ENCODE measurements at regions not wholly inside any gene's neighbourhood (a gene's known extent, or its start where the extent isn't known, plus 50 kb on each side); places are given as distances from the start of the nearest gene placed in this dataset.

DNA sequence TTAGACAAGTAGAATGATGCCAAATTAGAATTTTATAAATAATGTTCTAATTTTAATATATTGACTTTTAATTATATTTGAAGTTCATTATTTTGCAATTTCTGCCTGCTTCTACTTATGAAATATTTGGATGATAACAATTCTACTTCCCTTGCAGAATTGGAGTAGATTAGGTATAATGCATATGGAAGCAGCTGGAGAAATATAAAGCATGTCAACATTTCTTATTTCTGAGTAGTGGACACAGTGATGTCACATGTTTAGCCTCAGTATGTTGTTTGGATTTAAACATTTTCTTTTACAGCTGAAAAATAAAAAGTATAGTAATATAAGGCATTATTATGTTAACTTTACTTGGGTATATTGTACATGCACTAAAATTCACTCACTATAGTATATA, 344.2 kb upstream of the E2F7 start:
- Mint-ChIP-seq H3K4me1 (no peaks in the 10 kb centered on the region), H3K4me3 (no peak overlapping the region), H3K27me3 (peaks cover 3% of the 10 kb centered on the region), H3K9me3 (ENCODE audit: insufficient read depth) (no peaks in the 10 kb centered on the region), H3K27ac (no peak overlapping the region)
- ChIA-PET POLR2A (no interaction called here), CTCF (no interaction called here)
- Histone ChIP-seq H2AFZ (ENCODE audit: insufficient read depth, low read depth, low read length, poor library complexity, severe bottlenecking) (no peak overlapping the region), H3K79me2 (ENCODE audit: control insufficient read depth, insufficient read depth, low read length) (no peaks in the 10 kb centered on the region), H3K36me3 (replicated peaks in 1 of 2; ENCODE audit: control extremely low read depth in 1 of 2, control insufficient read depth in 1 of 2, extremely low read depth in 1 of 2, insufficient read depth in 2 of 2, low read length in 1 of 2) (no peaks in the 10 kb centered on the region), H3K9ac (ENCODE audit: low read length) (no peak overlapping the region), H3K4me2 (replicated peaks; ENCODE audit: low read depth, low read length, poor library complexity, severe bottlenecking) (no peak overlapping the region), H3K27me3 (replicated peaks in 1 of 4; ENCODE audit: control extremely low read depth in 1 of 4, control insufficient read depth in 3 of 4, insufficient read depth in 4 of 4, low read length in 3 of 4) (no peaks in the 10 kb centered on the region), H3K27ac (ENCODE audit: low read length in 2 of 2) (no peak overlapping the region), H4K20me1 (ENCODE audit: control insufficient read depth, insufficient read depth, low read length, poor library complexity, severe bottlenecking) (no peaks in the 10 kb centered on the region), H3K4me3 (ENCODE audit: control extremely low read depth in 1 of 5, extremely low read depth in 1 of 5, insufficient read depth in 1 of 5, low read depth in 2 of 5, low read length in 4 of 5) (no peak overlapping the region), H3K9me3 (ENCODE audit: control extremely low read depth in 1 of 3, control insufficient read depth in 2 of 3, insufficient read depth in 1 of 3, low read length in 2 of 3) (no peaks in the 10 kb centered on the region), H3K4me1 (ENCODE audit: control insufficient read depth in 2 of 2, insufficient read depth in 2 of 2, low read length in 2 of 2) (no peaks in the 10 kb centered on the region)
- no peak for TF ChIP-seq EZH2 (IDR thresholded peaks at IDR 0.05; ENCODE audit: borderline replicate concordance, insufficient read depth, low read depth, low read length, poor library complexity, severe bottlenecking)
- TF ChIP-seq, protein P1, sequence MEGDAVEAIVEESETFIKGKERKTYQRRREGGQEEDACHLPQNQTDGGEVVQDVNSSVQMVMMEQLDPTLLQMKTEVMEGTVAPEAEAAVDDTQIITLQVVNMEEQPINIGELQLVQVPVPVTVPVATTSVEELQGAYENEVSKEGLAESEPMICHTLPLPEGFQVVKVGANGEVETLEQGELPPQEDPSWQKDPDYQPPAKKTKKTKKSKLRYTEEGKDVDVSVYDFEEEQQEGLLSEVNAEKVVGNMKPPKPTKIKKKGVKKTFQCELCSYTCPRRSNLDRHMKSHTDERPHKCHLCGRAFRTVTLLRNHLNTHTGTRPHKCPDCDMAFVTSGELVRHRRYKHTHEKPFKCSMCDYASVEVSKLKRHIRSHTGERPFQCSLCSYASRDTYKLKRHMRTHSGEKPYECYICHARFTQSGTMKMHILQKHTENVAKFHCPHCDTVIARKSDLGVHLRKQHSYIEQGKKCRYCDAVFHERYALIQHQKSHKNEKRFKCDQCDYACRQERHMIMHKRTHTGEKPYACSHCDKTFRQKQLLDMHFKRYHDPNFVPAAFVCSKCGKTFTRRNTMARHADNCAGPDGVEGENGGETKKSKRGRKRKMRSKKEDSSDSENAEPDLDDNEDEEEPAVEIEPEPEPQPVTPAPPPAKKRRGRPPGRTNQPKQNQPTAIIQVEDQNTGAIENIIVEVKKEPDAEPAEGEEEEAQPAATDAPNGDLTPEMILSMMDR (IDR thresholded peaks at IDR 0.05) = no peak
- ATAC-seq (ENCODE audit: low read depth) (no peak), DNase-seq (no peak)
- intact Hi-C loops (cut with micrococcal nuclease) = no loop called here

DNA sequence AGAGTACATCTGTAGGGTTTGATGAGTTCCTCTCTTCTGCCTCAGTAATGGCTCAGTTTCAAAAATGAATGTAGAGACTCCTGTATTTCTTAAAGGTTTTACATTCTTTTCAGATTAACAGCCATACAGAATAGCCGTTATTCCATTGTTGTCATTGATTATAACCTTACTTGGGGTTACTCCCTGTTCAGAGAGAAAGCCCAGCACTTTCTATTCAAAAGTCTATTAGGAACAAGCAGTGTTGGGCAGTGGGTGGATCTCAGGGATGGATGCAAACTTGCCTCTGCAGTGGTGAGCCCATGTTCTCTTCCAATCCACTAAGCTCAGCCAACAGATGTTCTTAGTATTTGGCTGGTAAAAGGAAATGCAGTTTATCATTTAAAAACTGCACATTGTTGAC, 342.6 kb upstream of the E2F7 start:
- no peak overlapping the region for H3K27ac Mint-ChIP-seq
- Histone ChIP-seq H3K27me3 (replicated peaks in 1 of 4; ENCODE audit: control extremely low read depth in 1 of 4, control insufficient read depth in 3 of 4, insufficient read depth in 4 of 4, low read length in 3 of 4) (no peaks in the 10 kb centered on the region), H2AFZ (ENCODE audit: insufficient read depth, low read depth, low read length, poor library complexity, severe bottlenecking) (no peak overlapping the region), H3K4me2 (replicated peaks; ENCODE audit: low read depth, low read length, poor library complexity, severe bottlenecking) (no peak overlapping the region), H3K36me3 (replicated peaks in 1 of 2; ENCODE audit: control extremely low read depth in 1 of 2, control insufficient read depth in 1 of 2, extremely low read depth in 1 of 2, insufficient read depth in 2 of 2, low read length in 1 of 2) (no peaks in the 10 kb centered on the region), H3K79me2 (ENCODE audit: control insufficient read depth, insufficient read depth, low read length) (no peaks in the 10 kb centered on the region), H3K4me3 (ENCODE audit: control extremely low read depth in 1 of 5, extremely low read depth in 1 of 5, insufficient read depth in 1 of 5, low read depth in 2 of 5, low read length in 4 of 5) (no peak overlapping the region), H3K9me3 (ENCODE audit: control extremely low read depth in 1 of 3, control insufficient read depth in 2 of 3, insufficient read depth in 1 of 3, low read length in 2 of 3) (no peaks in the 10 kb centered on the region), H3K27ac (ENCODE audit: low read length in 2 of 2) (no peak overlapping the region), H4K20me1 (ENCODE audit: control insufficient read depth, insufficient read depth, low read length, poor library complexity, severe bottlenecking) (no peaks in the 10 kb centered on the region), H3K9ac (ENCODE audit: low read length) (no peak overlapping the region), H3K4me1 (ENCODE audit: control insufficient read depth in 2 of 2, insufficient read depth in 2 of 2, low read length in 2 of 2) (no peaks in the 10 kb centered on the region)
- no peaks in the 10 kb centered on the region for H3K4me1 Mint-ChIP-seq
- no CpG with 5 or more reads among the region's 1 CpG for WGBS (ENCODE audit: insufficient coverage)
- TF ChIP-seq, protein P1 (IDR thresholded peaks at IDR 0.05) = no peak
- no peak for TF ChIP-seq EZH2 (IDR thresholded peaks at IDR 0.05; ENCODE audit: borderline replicate concordance, insufficient read depth, low read depth, low read length, poor library complexity, severe bottlenecking)
- DNase-seq = no peak
- no peak for ATAC-seq (ENCODE audit: low read depth)
- no peak overlapping the region for H3K4me3 Mint-ChIP-seq
- intact Hi-C loops (cut with micrococcal nuclease) = no loop called here
- no peaks in the 10 kb centered on the region for H3K9me3 Mint-ChIP-seq (ENCODE audit: insufficient read depth)
- H3K27me3 Mint-ChIP-seq = peaks cover 3% of the 10 kb centered on the region
- ChIA-PET POLR2A (no interaction called here), CTCF (no interaction called here)
